HEK293 (cell line): ENCODE measurements at regions not wholly inside any gene's neighbourhood (a gene's known extent, or its start where the extent isn't known, plus 50 kb on each side); places are given as distances from the start of the nearest gene placed in this dataset.

Experiments used
- CTCF ChIA-PET: fragments of 350-600 bp; formaldehyde crosslinking; extraction: SDS; loops from one replicate; lab custom pipeline; 2021; ENCODE audit warnings: antibody characterized with exemption; lab: Yijun Ruan, JAX
- POLR2A ChIA-PET: fragments of 300-600 bp; formaldehyde crosslinking; extraction: SDS; loops from one replicate; lab custom pipeline; 2020; ENCODE audit warnings: antibody characterized with exemption, inconsistent platforms; lab: Yijun Ruan, JAX
- H3K27ac ChIP-seq: fragments of 200-500 bp; sonication (Bioruptor generic); 2 replicates; pipeline ENCODE4 v1.5.1; 2014; ENCODE audit warnings: low read depth, low read length, control low read depth, inconsistent platforms; ENCODE audit errors: extremely low read depth
- H3K36me3 ChIP-seq, 2 experiments: fragments of 200-500 bp in 1 of 2; sonication (Bioruptor generic) in 1 of 2; 1 replicate in 1 of 2; 2 replicates in 1 of 2; pipeline ENCODE4 v1.5.1; 2014 to 2017; ENCODE audit warnings: inconsistent platforms in 2 of 2, low read length in 2 of 2; ENCODE audit not compliant: control insufficient read depth in 2 of 2, insufficient read depth in 1 of 2
- H3K4me1 ChIP-seq: fragments of 200-500 bp; sonication (Bioruptor generic); 2 replicates; pipeline ENCODE4 v1.5.1; 2014; ENCODE audit warnings: mild to moderate bottlenecking, low read length, inconsistent platforms; ENCODE audit not compliant: control insufficient read depth, insufficient read depth
- H3K4me3 ChIP-seq: 2 replicates; pipeline ENCODE4 v1.5.1; 2011; ENCODE audit warnings: low read depth, mild to moderate bottlenecking, control low read depth, low read length, moderate library complexity
- H3K9me3 ChIP-seq: fragments of 200-500 bp; sonication (Bioruptor generic); 2 replicates; pipeline ENCODE4 v1.5.1; 2014; ENCODE audit warnings: low read depth, low read length, inconsistent platforms; ENCODE audit not compliant: control insufficient read depth, insufficient read depth
- AEBP2 ChIP-seq: fragments of 450-650 bp; formaldehyde crosslinking; IDR thresholded peaks from 2 replicates; pipeline ENCODE4 v1.5.1; 2016; ENCODE audit warnings: missing biosample characterization, missing genetic modification characterization, borderline replicate concordance
- ATF2 ChIP-seq: fragments of 450-650 bp; formaldehyde crosslinking; IDR thresholded peaks from 2 replicates; pipeline ENCODE4 v1.5.1; 2016; ENCODE audit warnings: missing biosample characterization, missing genetic modification characterization, low read depth
- CTCF ChIP-seq: fragments of 450-650 bp; formaldehyde crosslinking; IDR thresholded peaks from 2 replicates; pipeline ENCODE4 v1.5.1; 2016; ENCODE audit warnings: missing biosample characterization, missing genetic modification characterization
- GLI4 ChIP-seq: fragments of 450-650 bp; formaldehyde crosslinking; IDR thresholded peaks from 2 replicates; pipeline ENCODE4 v1.5.1; 2016; ENCODE audit warnings: missing biosample characterization, missing genetic modification characterization
- ZBTB26 ChIP-seq: fragments of 450-650 bp; formaldehyde crosslinking; optimal IDR thresholded peaks from 2 replicates; pipeline ENCODE3; 2016; ENCODE audit warnings: missing biosample characterization, mild to moderate bottlenecking, missing genetic modification characterization
- ZBTB6 ChIP-seq: fragments of 450-650 bp; formaldehyde crosslinking; IDR thresholded peaks from 2 replicates; pipeline ENCODE4 v1.5.1; 2017; ENCODE audit warnings: missing biosample characterization, missing genetic modification characterization
- ZNF146 ChIP-seq: fragments of 450-650 bp; formaldehyde crosslinking; IDR thresholded peaks from 2 replicates; pipeline ENCODE4 v1.5.1; 2016; ENCODE audit warnings: missing biosample characterization, missing genetic modification characterization
- ZNF26 ChIP-seq: fragments of 450-650 bp; formaldehyde crosslinking; IDR thresholded peaks from 2 replicates; pipeline ENCODE4 v1.5.1; 2016; ENCODE audit warnings: missing biosample characterization, missing genetic modification characterization
- ZNF335 ChIP-seq: fragments of 450-650 bp; formaldehyde crosslinking; conservative IDR thresholded peaks from 2 replicates; pipeline ENCODE4 v1.5.1; 2016; ENCODE audit warnings: missing biosample characterization, missing genetic modification characterization
- ZNF639 ChIP-seq: fragments of 450-650 bp; formaldehyde crosslinking; IDR thresholded peaks from 2 replicates; pipeline ENCODE4 v1.5.1; 2016; ENCODE audit warnings: missing biosample characterization, missing genetic modification characterization
- ZNF645 ChIP-seq: fragments of 450-650 bp; formaldehyde crosslinking; IDR thresholded peaks from 2 replicates; pipeline ENCODE4; 2016; ENCODE audit warnings: missing biosample characterization, missing genetic modification characterization
- ZNF776 ChIP-seq: fragments of 450-650 bp; formaldehyde crosslinking; IDR thresholded peaks from 2 replicates; pipeline ENCODE4 v1.5.0; 2017; ENCODE audit warnings: missing biosample characterization, missing genetic modification characterization, borderline replicate concordance

- no peak for TF ChIP-seq ZNF639 (tag by site-specific recombination)
- no peak for TF ChIP-seq ZNF645 (tag by site-specific recombination)
- TF ChIP-seq CTCF (tag by site-specific recombination) = no peak
- TF ChIP-seq ZNF26 (tag by site-specific recombination) = no peak
- TF ChIP-seq ZNF335 (tag by site-specific recombination) = no peak
- no peak for TF ChIP-seq ZBTB26 (tag by site-specific recombination)
- TF ChIP-seq ATF2 (tag by site-specific recombination) = no peak
- TF ChIP-seq ZNF146 (tag by site-specific recombination) = no peak
- no peak for TF ChIP-seq GLI4 (tag by site-specific recombination)
- TF ChIP-seq ZBTB6 = no peak
- TF ChIP-seq ZNF776 (tag by site-specific recombination) = no peak
Observed at GRCh38 chr10:51004776-51005175, 69.5 kb upstream of the PRKG1 start (continued).

- H3K4me3 ChIP-seq = no peak overlapping the region
- CTCF ChIA-PET = interaction anchor here (1.9 to 2.4 kb wide), 2 partner anchors 58 to 416 kb away, joined by 5 to 6 read pairs; no protein-coding TSS in a partner anchor
- TF ChIP-seq AEBP2 (tag by site-specific recombination) = no peak
- TF ChIP-seq, all 188 proteins: peak for 0
- Histone ChIP-seq H3K9me3 (no peaks in the 10 kb centered on the region), H3K36me3 (no peaks in the 10 kb centered on the region), H3K27ac (no peak overlapping the region), H3K4me1 (no peaks in the 10 kb centered on the region)
- POLR2A ChIA-PET = no interaction called here
Observed at GRCh38 chr10:51005551-51005950, 68.7 kb upstream of the PRKG1 start.
